ENCODE measurements at regions not wholly inside any gene's neighbourhood (a gene's known extent, or its start where the extent isn't known, plus 50 kb on each side); places are given as distances from the start of the nearest gene placed in this dataset.

DNA sequence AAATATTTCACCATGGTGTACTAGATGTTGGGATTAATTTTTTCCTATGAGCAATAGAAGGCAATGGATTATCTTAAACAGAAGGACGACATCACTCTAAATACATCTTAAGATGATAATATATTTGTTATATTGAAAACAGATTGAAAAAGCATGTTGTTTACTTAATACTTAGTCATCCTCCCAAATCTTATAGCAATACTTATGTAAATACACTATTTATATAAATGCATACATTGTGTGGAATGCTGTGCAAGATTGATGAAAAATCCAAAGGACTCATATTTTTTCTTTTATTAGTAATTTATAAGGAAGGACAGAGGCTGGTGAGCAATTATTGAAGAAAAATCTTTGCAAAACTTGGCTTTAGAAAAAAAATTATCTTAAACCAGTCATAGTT is 593.5 kb downstream of the MMUT start:
- intact Hi-C loops (cut with DNase I), result no loop called here
- TF ChIP-seq POLR2AphosphoS5 (IDR thresholded peaks at IDR 0.05), result no peak
- TF ChIP-seq, protein P1, sequence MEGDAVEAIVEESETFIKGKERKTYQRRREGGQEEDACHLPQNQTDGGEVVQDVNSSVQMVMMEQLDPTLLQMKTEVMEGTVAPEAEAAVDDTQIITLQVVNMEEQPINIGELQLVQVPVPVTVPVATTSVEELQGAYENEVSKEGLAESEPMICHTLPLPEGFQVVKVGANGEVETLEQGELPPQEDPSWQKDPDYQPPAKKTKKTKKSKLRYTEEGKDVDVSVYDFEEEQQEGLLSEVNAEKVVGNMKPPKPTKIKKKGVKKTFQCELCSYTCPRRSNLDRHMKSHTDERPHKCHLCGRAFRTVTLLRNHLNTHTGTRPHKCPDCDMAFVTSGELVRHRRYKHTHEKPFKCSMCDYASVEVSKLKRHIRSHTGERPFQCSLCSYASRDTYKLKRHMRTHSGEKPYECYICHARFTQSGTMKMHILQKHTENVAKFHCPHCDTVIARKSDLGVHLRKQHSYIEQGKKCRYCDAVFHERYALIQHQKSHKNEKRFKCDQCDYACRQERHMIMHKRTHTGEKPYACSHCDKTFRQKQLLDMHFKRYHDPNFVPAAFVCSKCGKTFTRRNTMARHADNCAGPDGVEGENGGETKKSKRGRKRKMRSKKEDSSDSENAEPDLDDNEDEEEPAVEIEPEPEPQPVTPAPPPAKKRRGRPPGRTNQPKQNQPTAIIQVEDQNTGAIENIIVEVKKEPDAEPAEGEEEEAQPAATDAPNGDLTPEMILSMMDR (IDR thresholded peaks at IDR 0.05), result no peak
- no peak for TF ChIP-seq POLR2A (IDR thresholded peaks at IDR 0.05)
- Histone ChIP-seq H3K27me3 (replicated peaks; ENCODE audit: insufficient read depth) (no peaks in the 10 kb centered on the region), H3K27ac (no peak overlapping the region), H3K36me3 (no peaks in the 10 kb centered on the region), H3K4me1 (replicated peaks) (no peaks in the 10 kb centered on the region), H3K4me3 (no peak overlapping the region), H3K9me3 (no peaks in the 10 kb centered on the region)
- no peak for DNase-seq (ENCODE audit: low spot score)
- WGBS, result 89% methylated on average over 1 of the region's 1 CpG

DNA sequence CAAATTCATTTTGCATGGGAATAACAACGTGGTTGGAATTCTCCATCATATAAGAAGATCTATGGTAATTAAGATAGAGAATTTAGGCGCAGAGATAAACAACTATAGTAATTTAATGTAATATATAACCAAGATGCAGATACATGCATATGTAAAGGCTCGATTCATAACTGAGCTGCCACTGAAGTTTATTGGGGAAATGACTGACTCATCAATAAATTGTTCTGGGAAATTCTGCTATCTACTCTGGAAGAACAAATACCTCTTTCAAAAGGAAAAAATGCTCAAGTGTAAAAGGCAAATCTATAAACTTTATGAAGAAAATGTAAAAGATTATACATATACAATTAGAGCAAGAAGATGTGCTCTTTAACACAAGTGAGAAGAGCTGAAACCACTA is 596.4 kb downstream of the MMUT start:
- Histone ChIP-seq H3K9me3 (no peaks in the 10 kb centered on the region), H3K27me3 (replicated peaks; ENCODE audit: insufficient read depth) (no peaks in the 10 kb centered on the region), H3K4me1 (replicated peaks) (no peaks in the 10 kb centered on the region), H3K27ac (no peak overlapping the region), H3K4me3 (no peak overlapping the region), H3K36me3 (no peaks in the 10 kb centered on the region)
- intact Hi-C loops (cut with DNase I), result no loop called here
- DNase-seq (ENCODE audit: low spot score), result no peak
- TF ChIP-seq POLR2AphosphoS5 (IDR thresholded peaks at IDR 0.05) (no peak), POLR2A (IDR thresholded peaks at IDR 0.05) (no peak)
- TF ChIP-seq, protein P1 (IDR thresholded peaks at IDR 0.05), result no peak
- WGBS, result 73% methylated on average over 3 of the region's 3 CpGs

DNA sequence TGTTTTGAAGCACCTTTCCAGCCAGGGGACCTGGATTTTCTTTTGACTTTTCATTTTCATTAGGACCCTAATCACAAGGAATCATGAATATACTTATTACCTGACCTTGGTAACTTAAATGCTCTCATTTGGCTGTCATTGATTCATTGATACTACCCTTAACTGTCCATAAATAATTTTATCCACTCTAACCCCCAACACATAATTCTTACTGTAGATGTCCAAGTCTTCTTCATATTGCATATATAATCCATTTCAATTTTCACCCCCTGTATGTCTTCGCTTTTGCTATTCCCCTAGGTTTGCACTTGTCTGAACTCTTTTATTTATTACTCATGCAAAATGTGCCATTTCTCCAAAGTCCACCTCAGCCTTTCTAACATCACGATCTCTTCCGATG is 602.9 kb downstream of the MMUT start:
- DNase-seq (ENCODE audit: low spot score), result no peak
- Histone ChIP-seq H3K9me3 (no peaks in the 10 kb centered on the region), H3K27me3 (replicated peaks; ENCODE audit: insufficient read depth) (no peaks in the 10 kb centered on the region), H3K27ac (no peak overlapping the region), H3K4me1 (replicated peaks) (no peaks in the 10 kb centered on the region), H3K36me3 (no peaks in the 10 kb centered on the region), H3K4me3 (no peak overlapping the region)
- 95% methylated on average over 3 of the region's 3 CpGs for WGBS
- TF ChIP-seq, protein P1 (IDR thresholded peaks at IDR 0.05), result no peak
- intact Hi-C loops (cut with DNase I), result no loop called here

DNA sequence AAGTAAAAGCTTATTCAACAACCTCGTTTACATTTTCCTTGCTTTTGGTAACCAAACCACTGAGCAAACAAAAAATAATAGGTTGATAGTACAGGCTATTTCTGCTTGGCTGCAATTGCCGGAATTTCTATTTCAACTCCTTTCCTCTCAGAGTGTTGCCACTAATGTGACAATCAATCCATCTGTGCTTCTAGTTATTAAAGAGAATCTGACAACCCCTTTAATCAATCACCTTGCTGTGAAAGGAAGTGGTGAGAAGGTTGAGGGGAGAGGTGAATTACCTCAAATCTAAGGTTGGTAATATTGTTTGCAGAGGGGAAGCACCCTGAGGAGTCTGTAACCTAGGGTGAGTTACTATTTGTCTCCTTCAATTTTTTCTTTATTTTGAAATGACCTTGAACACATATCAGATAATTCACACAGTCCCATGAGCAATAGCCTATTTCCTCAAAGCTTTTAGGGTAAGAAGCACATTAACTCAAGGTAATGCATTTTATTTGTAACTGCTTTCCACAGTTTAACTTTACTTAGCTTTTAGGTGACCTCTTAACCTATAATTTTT is 603.4 kb downstream of the MMUT start:
- H3K27ac ChIP-seq, result no peak overlapping the region
- intact Hi-C loops (cut with DNase I), result no loop called here

DNA sequence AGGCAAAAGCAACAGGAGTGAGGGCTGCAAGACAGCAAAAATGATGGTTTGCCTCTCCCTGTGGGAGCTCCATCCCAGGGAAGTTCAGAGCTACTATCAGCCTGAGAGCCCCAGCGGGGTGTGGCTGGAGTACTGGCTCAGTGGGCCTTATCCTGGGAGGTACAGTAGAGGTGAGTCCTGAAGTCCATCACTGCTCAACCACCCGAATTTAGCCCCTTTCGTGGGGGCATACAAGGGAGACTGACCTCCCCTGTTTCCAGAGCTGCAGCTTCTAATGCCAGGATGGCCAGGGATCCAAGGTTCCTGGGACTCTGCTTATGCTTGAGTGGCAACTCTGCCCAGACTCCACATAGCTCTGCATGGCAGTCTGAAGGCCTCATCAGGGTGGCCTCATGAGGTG is 617.8 kb downstream of the MMUT start:
- TF ChIP-seq, protein P1 (IDR thresholded peaks at IDR 0.05), result no peak
- TF ChIP-seq POLR2A (IDR thresholded peaks at IDR 0.05), result no peak
- Histone ChIP-seq H3K27ac (no peak overlapping the region), H3K9me3 (no peaks in the 10 kb centered on the region), H3K4me3 (no peak overlapping the region), H3K27me3 (replicated peaks; ENCODE audit: insufficient read depth) (no peaks in the 10 kb centered on the region), H3K36me3 (no peaks in the 10 kb centered on the region), H3K4me1 (replicated peaks) (no peaks in the 10 kb centered on the region)
- no peak for DNase-seq (ENCODE audit: low spot score)
- intact Hi-C loops (cut with DNase I), result no loop called here
- 86% methylated on average over 3 of the region's 3 CpGs for WGBS

More for the DNA sequence above, 603.4 kb downstream of the MMUT start:
- Histone ChIP-seq H3K4me1 (replicated peaks) (no peaks in the 10 kb centered on the region), H3K36me3 (no peaks in the 10 kb centered on the region), H3K9me3 (no peaks in the 10 kb centered on the region), H3K4me3 (no peak overlapping the region), H3K27me3 (replicated peaks; ENCODE audit: insufficient read depth) (no peaks in the 10 kb centered on the region)
- no peak for DNase-seq (ENCODE audit: low spot score)
- TF ChIP-seq POLR2AphosphoS5 (IDR thresholded peaks at IDR 0.05), result no peak
- TF ChIP-seq, protein P1 (IDR thresholded peaks at IDR 0.05), result no peak
- no peak for TF ChIP-seq POLR2A (IDR thresholded peaks at IDR 0.05)
- WGBS, result 20% methylated on average over 2 of the region's 2 CpGs

All from prostate gland (tissue), 2 donors.